Epidermal melanocyte (primary cell): ENCODE measurements at regions not wholly inside any gene's neighbourhood (a gene's known extent, or its start where the extent isn't known, plus 50 kb on each side); places are given as distances from the start of the nearest gene placed in this dataset.

Source experiments
- DNase-seq: peaks from one replicate; pipeline ENCODE4 v3.0.0; 2011; ENCODE audit warnings: low spot score; ENCODE audit not compliant: insufficient read length

GRCh38 chr13:69450245-69450644, 657.4 kb upstream of the ATXN8OS start:
- no peak for DNase-seq

- DNase-seq = no peak
Measured at GRCh38 chr13:69425235-69425634, 682.4 kb upstream of the ATXN8OS start.

- no peak for DNase-seq
Measured at GRCh38 chr13:69423844-69424243, 683.8 kb upstream of the ATXN8OS start.

GRCh38 chr13:69418319-69418718, 689.3 kb upstream of the ATXN8OS start:
- no peak for DNase-seq

- no peak for DNase-seq
Measured at GRCh38 chr13:69410761-69411160, 696.9 kb upstream of the ATXN8OS start.

GRCh38 chr13:69391756-69392155, 715.9 kb upstream of the ATXN8OS start:
- no peak for DNase-seq

- no peak for DNase-seq
Measured at GRCh38 chr13:69389899-69390298, 717.7 kb upstream of the ATXN8OS start.

GRCh38 chr13:69373747-69374425, 733.7 kb upstream of the ATXN8OS start:
- DNase-seq = no peak

- no peak for DNase-seq
Measured at GRCh38 chr13:69363360-69363759, 744.3 kb upstream of the ATXN8OS start.

GRCh38 chr13:69331245-69331644, 776.4 kb upstream of the ATXN8OS start:
- DNase-seq = no peak

- DNase-seq = no peak
Measured at GRCh38 chr13:69324090-69324886, 783.3 kb upstream of the ATXN8OS start.

- DNase-seq = no peak
Measured at GRCh38 chr13:69319656-69320055, 788.0 kb upstream of the ATXN8OS start.

- no peak for DNase-seq
Measured at GRCh38 chr13:69315039-69315438, 792.6 kb upstream of the ATXN8OS start.

- DNase-seq = no peak
Measured at GRCh38 chr13:69306766-69307165, 800.9 kb upstream of the ATXN8OS start.

GRCh38 chr13:69300131-69300530, 807.5 kb upstream of the ATXN8OS start:
- DNase-seq = no peak

- DNase-seq = no peak
Measured at GRCh38 chr13:69296130-69296529, 811.5 kb upstream of the ATXN8OS start.

- no peak for DNase-seq
Measured at GRCh38 chr13:69292789-69293425, 814.7 kb upstream of the ATXN8OS start.

- no peak for DNase-seq
Measured at GRCh38 chr13:69291292-69291906, 816.2 kb upstream of the ATXN8OS start.

GRCh38 chr13:69288026-69288425, 819.6 kb upstream of the ATXN8OS start:
- DNase-seq = no peak

GRCh38 chr13:69287050-69287698, 820.5 kb upstream of the ATXN8OS start:
- no peak for DNase-seq

- DNase-seq = no peak
Measured at GRCh38 chr13:69283837-69284236, 823.8 kb upstream of the ATXN8OS start.
